ENCODE measurements at regions not wholly inside any gene's neighbourhood (a gene's known extent, or its start where the extent isn't known, plus 50 kb on each side); places are given as distances from the start of the nearest gene placed in this dataset.

DNA sequence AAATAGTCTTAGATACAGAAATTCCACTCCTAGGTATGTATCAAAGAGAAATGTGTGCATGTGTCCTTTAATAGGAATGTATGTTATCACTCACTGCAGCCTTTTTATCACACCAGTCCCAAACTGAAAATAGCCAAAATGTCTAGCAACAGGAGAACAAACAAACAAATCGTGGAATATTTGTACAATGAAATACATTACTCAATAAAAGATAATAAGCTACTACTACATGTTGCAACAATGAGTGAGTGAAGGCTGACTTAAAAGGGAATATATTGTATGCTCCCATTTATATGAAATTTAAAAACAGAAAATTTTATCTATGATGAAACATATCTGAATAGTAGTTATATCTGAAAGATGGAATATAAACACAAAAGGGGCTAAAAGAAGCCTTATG, 212.1 kb upstream of the PLD5 start:
- TF ChIP-seq, protein P1, sequence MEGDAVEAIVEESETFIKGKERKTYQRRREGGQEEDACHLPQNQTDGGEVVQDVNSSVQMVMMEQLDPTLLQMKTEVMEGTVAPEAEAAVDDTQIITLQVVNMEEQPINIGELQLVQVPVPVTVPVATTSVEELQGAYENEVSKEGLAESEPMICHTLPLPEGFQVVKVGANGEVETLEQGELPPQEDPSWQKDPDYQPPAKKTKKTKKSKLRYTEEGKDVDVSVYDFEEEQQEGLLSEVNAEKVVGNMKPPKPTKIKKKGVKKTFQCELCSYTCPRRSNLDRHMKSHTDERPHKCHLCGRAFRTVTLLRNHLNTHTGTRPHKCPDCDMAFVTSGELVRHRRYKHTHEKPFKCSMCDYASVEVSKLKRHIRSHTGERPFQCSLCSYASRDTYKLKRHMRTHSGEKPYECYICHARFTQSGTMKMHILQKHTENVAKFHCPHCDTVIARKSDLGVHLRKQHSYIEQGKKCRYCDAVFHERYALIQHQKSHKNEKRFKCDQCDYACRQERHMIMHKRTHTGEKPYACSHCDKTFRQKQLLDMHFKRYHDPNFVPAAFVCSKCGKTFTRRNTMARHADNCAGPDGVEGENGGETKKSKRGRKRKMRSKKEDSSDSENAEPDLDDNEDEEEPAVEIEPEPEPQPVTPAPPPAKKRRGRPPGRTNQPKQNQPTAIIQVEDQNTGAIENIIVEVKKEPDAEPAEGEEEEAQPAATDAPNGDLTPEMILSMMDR (optimal IDR thresholded peaks at IDR 0.05 in 1 of 3, IDR thresholded peaks at IDR 0.05 in 1 of 3, conservative IDR thresholded peaks at IDR 0.05 in 1 of 3; ENCODE audit: extremely low read depth in 1 of 3, insufficient read depth in 2 of 3, low read length in 3 of 3): no peak
- no peak for TF ChIP-seq EZH2 (IDR thresholded peaks at IDR 0.05; ENCODE audit: low read length)

Measured in keratinocyte (primary cell).